ENCODE measurements at regions not wholly inside any gene's neighbourhood (a gene's known extent, or its start where the extent isn't known, plus 50 kb on each side); places are given as distances from the start of the nearest gene placed in this dataset.

DNA sequence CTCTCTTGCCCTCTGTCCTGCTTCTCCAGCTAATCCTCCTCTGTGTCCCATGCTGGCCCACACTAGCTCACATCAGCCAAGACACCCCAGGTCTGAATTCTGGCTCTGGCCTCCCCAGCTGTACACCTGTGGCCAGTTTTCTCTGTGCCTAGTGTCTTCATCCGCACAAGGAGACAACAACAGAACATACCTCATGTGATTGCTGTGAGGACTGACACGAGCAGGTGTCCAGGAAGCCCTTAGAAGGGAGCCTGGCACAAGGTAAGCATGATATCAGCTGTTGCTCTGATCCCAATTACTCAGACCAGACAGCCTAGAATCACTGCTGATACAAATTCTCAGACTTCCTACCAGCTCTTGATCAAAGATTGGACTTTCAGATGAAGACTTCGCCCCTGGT is 71.2 kb upstream of the GJB5 start:
- no peak for TF ChIP-seq POLR2AphosphoS5 (IDR thresholded peaks at IDR 0.05)
- TF ChIP-seq, protein P1, sequence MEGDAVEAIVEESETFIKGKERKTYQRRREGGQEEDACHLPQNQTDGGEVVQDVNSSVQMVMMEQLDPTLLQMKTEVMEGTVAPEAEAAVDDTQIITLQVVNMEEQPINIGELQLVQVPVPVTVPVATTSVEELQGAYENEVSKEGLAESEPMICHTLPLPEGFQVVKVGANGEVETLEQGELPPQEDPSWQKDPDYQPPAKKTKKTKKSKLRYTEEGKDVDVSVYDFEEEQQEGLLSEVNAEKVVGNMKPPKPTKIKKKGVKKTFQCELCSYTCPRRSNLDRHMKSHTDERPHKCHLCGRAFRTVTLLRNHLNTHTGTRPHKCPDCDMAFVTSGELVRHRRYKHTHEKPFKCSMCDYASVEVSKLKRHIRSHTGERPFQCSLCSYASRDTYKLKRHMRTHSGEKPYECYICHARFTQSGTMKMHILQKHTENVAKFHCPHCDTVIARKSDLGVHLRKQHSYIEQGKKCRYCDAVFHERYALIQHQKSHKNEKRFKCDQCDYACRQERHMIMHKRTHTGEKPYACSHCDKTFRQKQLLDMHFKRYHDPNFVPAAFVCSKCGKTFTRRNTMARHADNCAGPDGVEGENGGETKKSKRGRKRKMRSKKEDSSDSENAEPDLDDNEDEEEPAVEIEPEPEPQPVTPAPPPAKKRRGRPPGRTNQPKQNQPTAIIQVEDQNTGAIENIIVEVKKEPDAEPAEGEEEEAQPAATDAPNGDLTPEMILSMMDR (IDR thresholded peaks at IDR 0.05) = no peak
- no peak for TF ChIP-seq POLR2A (IDR thresholded peaks at IDR 0.05)
- no peak for TF ChIP-seq EP300 (IDR thresholded peaks at IDR 0.05)

Measured in sigmoid colon (tissue), 4 donors.